Osteoblast (primary cell): ENCODE measurements at regions not wholly inside any gene's neighbourhood (a gene's known extent, or its start where the extent isn't known, plus 50 kb on each side); places are given as distances from the start of the nearest gene placed in this dataset.

ENCODE experiments used
- DNase-seq: peaks from one replicate; pipeline ENCODE4 v3.0.0; 2011; ENCODE audit warnings: low spot score, mixed read lengths; ENCODE audit not compliant: insufficient read length; ENCODE audit errors: missing footprints
- H2AFZ ChIP-seq: 2 replicates; pipeline ENCODE4 v1.6.0; 2011; ENCODE audit warnings: mild to moderate bottlenecking, low read length
- H3K27ac ChIP-seq: 2 replicates; pipeline ENCODE4 v1.5.1; 2011; ENCODE audit warnings: mild to moderate bottlenecking, low read depth, low read length, moderate library complexity
- H3K27me3 ChIP-seq: 2 replicates; pipeline ENCODE4 v1.6.0; 2012; ENCODE audit warnings: mild to moderate bottlenecking, control low read depth, inconsistent platforms, low read length, moderate library complexity; ENCODE audit not compliant: insufficient read depth
- H3K36me3 ChIP-seq: 2 replicates; pipeline ENCODE4 v1.5.1; 2011; ENCODE audit warnings: mild to moderate bottlenecking, low read length, control low read depth, moderate library complexity; ENCODE audit not compliant: insufficient read depth
- H3K4me1 ChIP-seq: 2 replicates; pipeline ENCODE4 v1.5.1; 2011; ENCODE audit warnings: mild to moderate bottlenecking, low read length, control low read depth, moderate library complexity; ENCODE audit not compliant: insufficient read depth
- H3K4me2 ChIP-seq: 2 replicates; pipeline ENCODE4 v1.6.0; 2011; ENCODE audit warnings: mild to moderate bottlenecking, low read length; ENCODE audit not compliant: insufficient read depth
- H3K4me3 ChIP-seq: fragments of 200-600 bp; sonication (generic); 3 replicates; pipeline ENCODE4 v1.5.1; 2012; ENCODE audit warnings: mild to moderate bottlenecking, low read length, inconsistent platforms; ENCODE audit not compliant: insufficient read depth
- H3K79me2 ChIP-seq: 2 replicates; pipeline ENCODE4 v1.6.0; 2012; ENCODE audit warnings: mild to moderate bottlenecking, low read length, control low read depth, inconsistent platforms; ENCODE audit not compliant: insufficient read depth
- H3K9me3 ChIP-seq: 2 replicates; pipeline ENCODE4 v1.5.1; 2011; ENCODE audit warnings: low read depth, low read length, control low read depth
- H4K20me1 ChIP-seq: 2 replicates; pipeline ENCODE4 v1.6.0; 2012; ENCODE audit warnings: mild to moderate bottlenecking, low read length, control low read depth; ENCODE audit not compliant: insufficient read depth
- CTCF ChIP-seq: IDR thresholded peaks from 2 replicates; pipeline ENCODE4 v1.5.1; 2011; ENCODE audit warnings: mild to moderate bottlenecking, low read depth, low read length, moderate library complexity; ENCODE audit errors: extremely low read depth

DNA sequence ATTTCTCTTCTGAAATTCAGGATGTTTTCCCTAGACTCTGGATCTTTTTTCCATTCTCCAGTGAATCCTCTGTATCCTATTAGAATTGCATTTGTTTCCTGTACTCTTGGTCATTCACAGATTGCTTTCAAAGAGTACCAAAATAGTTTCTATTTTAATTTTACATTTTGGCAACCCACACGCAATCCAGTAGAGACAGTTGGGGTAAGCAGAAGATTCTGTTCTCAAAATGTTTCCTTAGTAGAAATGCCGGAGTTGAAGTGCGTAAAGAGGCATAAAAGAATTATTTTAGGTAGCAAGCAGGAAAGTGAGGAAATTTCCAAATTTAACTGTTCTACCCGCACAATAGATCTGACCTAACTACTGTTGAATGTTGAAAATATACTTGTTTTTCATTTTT lies 842.4 kb downstream of the LUZP2 start:
- Histone ChIP-seq H3K27me3 (no peaks in the 10 kb centered on the region), H3K4me2 (no peak overlapping the region), H4K20me1 (no peaks in the 10 kb centered on the region), H3K79me2 (no peaks in the 10 kb centered on the region), H3K4me1 (no peaks in the 10 kb centered on the region), H2AFZ (no peak overlapping the region), H3K4me3 (no peak overlapping the region), H3K36me3 (no peaks in the 10 kb centered on the region), H3K27ac (no peak overlapping the region), H3K9me3 (no peaks in the 10 kb centered on the region)
- no peak for DNase-seq
- no peak for TF ChIP-seq CTCF

- Histone ChIP-seq H3K27me3 (no peaks in the 10 kb centered on the region), H3K4me1 (no peaks in the 10 kb centered on the region), H3K9me3 (no peaks in the 10 kb centered on the region), H3K4me3 (no peak overlapping the region), H3K36me3 (no peaks in the 10 kb centered on the region), H3K79me2 (no peaks in the 10 kb centered on the region), H4K20me1 (no peaks in the 10 kb centered on the region), H3K4me2 (no peak overlapping the region), H2AFZ (no peak overlapping the region), H3K27ac (no peak overlapping the region)
- no peak for DNase-seq
- TF ChIP-seq CTCF = no peak
Measured at GRCh38 chr11:25349537-25349936, 852.7 kb downstream of the LUZP2 start.

GRCh38 chr11:25350899-25351803 lies 854.3 kb downstream of the LUZP2 start:
- Histone ChIP-seq H3K27me3 (no peaks in the 10 kb centered on the region), H3K79me2 (no peaks in the 10 kb centered on the region), H2AFZ (no peak overlapping the region), H4K20me1 (no peaks in the 10 kb centered on the region), H3K4me3 (no peak overlapping the region), H3K9me3 (peaks cover 2% of the 10 kb centered on the region), H3K4me1 (no peaks in the 10 kb centered on the region), H3K27ac (no peak overlapping the region), H3K36me3 (no peaks in the 10 kb centered on the region), H3K4me2 (no peak overlapping the region)
- no peak for TF ChIP-seq CTCF
- no peak for DNase-seq

DNA sequence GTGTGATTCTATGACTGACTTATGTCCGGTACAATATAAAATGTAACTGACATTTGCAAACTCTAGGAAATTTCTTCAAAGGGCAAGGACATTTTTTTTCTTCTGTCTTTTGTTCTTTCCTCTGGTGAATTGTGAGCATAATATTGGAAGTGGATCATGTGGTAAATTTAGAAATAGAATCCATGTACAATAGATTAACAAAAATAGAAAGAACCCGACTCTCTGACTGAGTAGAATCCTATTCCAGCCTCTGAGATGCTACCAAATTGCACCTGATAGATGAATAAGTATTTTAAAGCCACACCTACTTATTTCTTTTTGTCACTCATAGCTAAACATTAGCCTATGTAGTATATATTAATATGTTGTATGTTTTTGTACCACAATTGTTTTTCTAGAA lies 860.3 kb downstream of the LUZP2 start:
- DNase-seq = no peak
- no peak for TF ChIP-seq CTCF

More for the DNA sequence above, 860.3 kb downstream of the LUZP2 start:
- Histone ChIP-seq H4K20me1 (no peaks in the 10 kb centered on the region), H3K4me1 (no peaks in the 10 kb centered on the region), H3K27ac (no peak overlapping the region), H3K4me2 (no peak overlapping the region), H3K9me3 (peaks cover 2% of the 10 kb centered on the region), H2AFZ (no peak overlapping the region), H3K27me3 (no peaks in the 10 kb centered on the region), H3K36me3 (no peaks in the 10 kb centered on the region), H3K79me2 (no peaks in the 10 kb centered on the region), H3K4me3 (no peak overlapping the region)
